Endothelial cell of umbilical vein (primary cell): ENCODE measurements at regions not wholly inside any gene's neighbourhood (a gene's known extent, or its start where the extent isn't known, plus 50 kb on each side); places are given as distances from the start of the nearest gene placed in this dataset.

Experiments used
- CTCF ChIP-seq, 2 donors: IDR thresholded peaks; 1 replicate in 1 of 2; 2 replicates in 1 of 2; pipeline ENCODE4 v1.5.1; 2011; ENCODE audit warnings: low read length in 2 of 2, mild to moderate bottlenecking in 2 of 2, moderate library complexity in 2 of 2, control low read depth in 1 of 2, inconsistent platforms in 1 of 2, low read depth in 1 of 2; ENCODE audit not compliant: insufficient read depth in 1 of 2; ENCODE audit errors: extremely low read depth in 1 of 2
- EZH2 ChIP-seq: IDR thresholded peaks from 2 replicates; pipeline ENCODE4 v1.6.1; 2012; ENCODE audit warnings: borderline replicate concordance, low read depth, mild to moderate bottlenecking, moderate library complexity, low read length, inconsistent platforms; ENCODE audit not compliant: severe bottlenecking
- POLR2A ChIP-seq: IDR thresholded peaks from 2 replicates; pipeline ENCODE4 v1.6.1; 2012; ENCODE audit warnings: low read depth, mild to moderate bottlenecking, control low read depth, low read length

DNA sequence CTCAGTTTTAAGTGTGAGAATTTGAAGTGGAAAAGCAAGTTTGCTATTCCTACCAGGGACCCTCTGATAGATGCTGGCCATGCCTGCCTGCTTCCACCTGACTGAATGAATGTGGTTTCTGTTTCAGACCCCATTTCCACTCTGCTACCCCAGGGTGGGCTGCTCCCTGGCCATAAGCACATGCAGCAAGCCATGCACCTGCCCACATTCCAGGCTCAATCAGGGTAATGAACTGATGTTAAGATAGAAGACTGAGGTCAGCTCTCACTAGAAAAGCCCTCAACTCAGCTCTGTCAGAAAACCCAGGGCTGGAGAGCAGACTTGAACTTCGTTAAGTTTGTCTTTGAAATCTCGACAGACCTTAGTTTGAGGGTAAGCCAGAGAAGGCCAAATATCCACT is 333.9 kb downstream of the CYRIA start:
- TF ChIP-seq POLR2A (no peak), CTCF (IDR thresholded peaks at IDR 0.05; ENCODE audit: extremely low read depth in 1 of 2, insufficient read depth in 1 of 2, low read depth in 1 of 2, low read length in 2 of 2) (no peak), EZH2 (no peak)
